HCT116 (cell line): ENCODE measurements at regions not wholly inside any gene's neighbourhood (a gene's known extent, or its start where the extent isn't known, plus 50 kb on each side); places are given as distances from the start of the nearest gene placed in this dataset.

Experiments used
- ATAC-seq: fragments of 200-7000 bp; cut with Tn5 transposase; 2 replicates; pipeline ENCODE4 v1.9.1; 2020; ENCODE audit warnings: mild to moderate bottlenecking, moderate library complexity
- BruUV-seq: library from RNA; stranded (reverse); fragments of 400-500 nt; replicated peaks from 2 replicates; lab custom pipeline; 2021; lab: Mats Ljungman, UMichigan
- CTCF ChIA-PET: fragments of 300-600 bp; sonication (Branson Sonifier 250); formaldehyde crosslinking; loops from one replicate; lab custom pipeline; 2021; ENCODE audit warnings: antibody characterized with exemption; lab: Charles Lee
- POLR2A ChIA-PET: fragments of 300-600, 350-600 bp; sonication (Branson Sonifier 250); formaldehyde crosslinking; loops from one replicate; lab custom pipeline; 2021; ENCODE audit warnings: antibody characterized with exemption; lab: Charles Lee
- RAD21 ChIA-PET, 2 experiments: fragments of 300-600 bp; sonication (Branson Sonifier 250); formaldehyde crosslinking; loops; one replicate each; lab custom pipeline; 2023; ENCODE audit warnings: low total read pairs in 2 of 2; ENCODE audit not compliant: uncharacterized antibody in 2 of 2, unreplicated experiment in 2 of 2, low non-redundant PET in 1 of 2; lab: Charles Lee
- DNase-seq: peaks from one replicate; pipeline ENCODE4 v3.0.0-alpha.2; 2010; ENCODE audit warnings: low read depth, low spot score
- H2AFZ ChIP-seq: fragments of 200-600 bp; shearing (Covaris generic), sonication (generic); 2 replicates; pipeline ENCODE4 v1.6.1; 2017; ENCODE audit warnings: low read depth, mixed run types, mixed read lengths, antibody characterized with exemption, low read length; ENCODE audit not compliant: poor library complexity, severe bottlenecking
- H3K27ac ChIP-seq: 2 replicates; pipeline ENCODE4 v1.5.1; 2012; ENCODE audit warnings: low read depth, low read length
- H3K27me3 ChIP-seq: fragments of 200-600 bp; sonication (generic); 2 replicates; pipeline ENCODE4 v1.6.1; 2016; ENCODE audit warnings: mixed run types, low read length, mixed read lengths; ENCODE audit not compliant: insufficient read depth
- H3K36me3 ChIP-seq, 2 experiments: fragments of 200-500 bp in 1 of 2; fragments of 200-600 bp in 1 of 2; sonication (Bioruptor generic) in 1 of 2; sonication (generic) in 1 of 2; 2 replicates each; pipeline versions ENCODE4 v1.5.1 to v1.6.1; 2014 to 2016; ENCODE audit warnings: low read length in 2 of 2, inconsistent platforms in 1 of 2, mixed read lengths in 1 of 2, mixed run types in 1 of 2; ENCODE audit not compliant: insufficient read depth in 2 of 2, control insufficient read depth in 1 of 2
- H3K4me1 ChIP-seq, 2 experiments: fragments of 200-600 bp in 1 of 2; sonication (generic) in 1 of 2; 2 replicates each; pipeline versions ENCODE4 v1.5.1 to v1.6.1; 2012 to 2017; ENCODE audit warnings: low read length in 2 of 2, inconsistent platforms in 1 of 2, mild to moderate bottlenecking in 1 of 2, mixed read lengths in 1 of 2, mixed run types in 1 of 2, moderate library complexity in 1 of 2; ENCODE audit not compliant: insufficient read depth in 2 of 2, control insufficient read depth in 1 of 2
- H3K4me2 ChIP-seq: fragments of 200-600 bp; sonication (generic); 2 replicates; pipeline ENCODE4 v1.6.1; 2017; ENCODE audit warnings: mixed run types, low read length, mixed read lengths
- H3K4me3 ChIP-seq, 2 experiments: fragments of 200-600 bp in 1 of 2; sonication (generic) in 1 of 2; replicated peaks in 1 of 2; 2 replicates each; pipeline ENCODE4 v1.5.1; 2011 to 2016; ENCODE audit warnings: low read length in 2 of 2, control low read depth in 1 of 2, low read depth in 1 of 2, mild to moderate bottlenecking in 1 of 2, mixed read lengths in 1 of 2, mixed run types in 1 of 2
- H3K79me2 ChIP-seq: fragments of 200-600 bp; sonication (generic); 2 replicates; pipeline ENCODE4 v1.6.1; 2017; ENCODE audit warnings: mild to moderate bottlenecking, mixed run types, low read length, moderate library complexity, mixed read lengths; ENCODE audit not compliant: insufficient read depth
- H3K9ac ChIP-seq: fragments of 200-600 bp; sonication (generic); 2 replicates; pipeline ENCODE4 v1.6.1; 2016; ENCODE audit warnings: low read length, mixed read lengths
- H3K9me2 ChIP-seq: fragments of 200-600 bp; sonication (generic), shearing (Covaris generic); 2 replicates; pipeline ENCODE4 v1.6.1; 2017; ENCODE audit warnings: mixed run types, mild to moderate bottlenecking, moderate library complexity; ENCODE audit not compliant: insufficient read depth
- H3K9me3 ChIP-seq, 2 experiments: fragments of 200-500 bp in 1 of 2; fragments of 200-600 bp in 1 of 2; sonication (Bioruptor generic) in 1 of 2; sonication (generic) in 1 of 2; 2 replicates each; pipeline ENCODE4 v1.6.1; 2014 to 2017; ENCODE audit warnings: low read length in 2 of 2, mixed read lengths in 2 of 2, inconsistent platforms in 1 of 2, low read depth in 1 of 2, mild to moderate bottlenecking in 1 of 2, mixed run types in 1 of 2, moderate library complexity in 1 of 2; ENCODE audit not compliant: control insufficient read depth in 1 of 2, insufficient read depth in 1 of 2
- H4K20me1 ChIP-seq: fragments of 200-600 bp; sonication (generic), shearing (Covaris generic); 2 replicates; pipeline ENCODE4 v1.6.1; 2017; ENCODE audit warnings: mixed run types, mild to moderate bottlenecking, moderate library complexity; ENCODE audit not compliant: insufficient read depth
- EGR1 ChIP-seq: IDR thresholded peaks from 2 replicates; pipeline ENCODE4 v1.6.1; 2012; ENCODE audit warnings: low read depth
- ELF1 ChIP-seq: IDR thresholded peaks from 2 replicates; pipeline ENCODE4 v1.6.1; 2012; ENCODE audit warnings: low read depth, borderline replicate concordance
- EZH2phosphoT487 ChIP-seq: fragments of 200-600 bp; IDR thresholded peaks from 2 replicates; pipeline ENCODE4 v1.6.1; 2018; ENCODE audit warnings: antibody characterized with exemption, borderline replicate concordance
- FOSL1 ChIP-seq: IDR thresholded peaks from 2 replicates; pipeline ENCODE4 v1.6.1; 2012; ENCODE audit warnings: low read depth
- POLR2A ChIP-seq: IDR thresholded peaks from 2 replicates; pipeline ENCODE4 v1.7.0; 2011; ENCODE audit warnings: borderline replicate concordance; ENCODE audit not compliant: insufficient read depth, insufficient read length; ENCODE audit errors: extremely low read depth
- POLR2AphosphoS5 ChIP-seq: IDR thresholded peaks from 2 replicates; pipeline ENCODE4 v1.6.1; 2011; ENCODE audit warnings: mild to moderate bottlenecking, low read depth, low read length, moderate library complexity
- SP1 ChIP-seq: IDR thresholded peaks from 2 replicates; pipeline ENCODE4 v1.6.1; 2012; ENCODE audit warnings: low read depth
- SRF ChIP-seq: IDR thresholded peaks from 2 replicates; pipeline ENCODE4 v1.6.1; 2012; ENCODE audit warnings: low read depth
- TCF7L2 ChIP-seq: IDR thresholded peaks from 2 replicates; pipeline ENCODE4 v1.7.0; 2011; ENCODE audit warnings: borderline replicate concordance, inconsistent platforms; ENCODE audit not compliant: insufficient read depth, insufficient read length; ENCODE audit errors: extremely low read depth
- YY1 ChIP-seq: IDR thresholded peaks from 2 replicates; pipeline ENCODE4 v1.6.1; 2011; ENCODE audit warnings: low read length, low read depth, moderate library complexity, mild to moderate bottlenecking; ENCODE audit not compliant: insufficient replicate concordance; ENCODE audit errors: extremely low read depth
- ZFX ChIP-seq: fragments of 450-650 bp; IDR thresholded peaks from 2 replicates; pipeline ENCODE4 v1.6.1; 2017
- ZNF274 ChIP-seq: fragments of 200-500 bp; sonication (Bioruptor generic); IDR thresholded peaks from 2 replicates; pipeline ENCODE4 v1.6.1; 2014; ENCODE audit warnings: mild to moderate bottlenecking, low read depth, low read length, inconsistent platforms
- intact Hi-C: fragments of 100-400 bp; cut with micrococcal nuclease; formaldehyde crosslinking; loops from 2 replicates; pipeline ENCODE4 v1.10.0; 2022
- TF ChIP-seq, protein P1 (sequence below): IDR thresholded peaks from 2 replicates; pipeline ENCODE4 v1.6.1; 2012; ENCODE audit warnings: low read depth
- TF ChIP-seq, protein P2 (sequence below): IDR thresholded peaks from 2 replicates; pipeline ENCODE4 v1.6.1; 2012
- TF ChIP-seq, protein P3 (sequence below): IDR thresholded peaks from 2 replicates; pipeline ENCODE4 v1.6.1; 2011; ENCODE audit warnings: mild to moderate bottlenecking, low read length, moderate library complexity; ENCODE audit not compliant: insufficient replicate concordance; ENCODE audit errors: extremely low read depth

DNA sequence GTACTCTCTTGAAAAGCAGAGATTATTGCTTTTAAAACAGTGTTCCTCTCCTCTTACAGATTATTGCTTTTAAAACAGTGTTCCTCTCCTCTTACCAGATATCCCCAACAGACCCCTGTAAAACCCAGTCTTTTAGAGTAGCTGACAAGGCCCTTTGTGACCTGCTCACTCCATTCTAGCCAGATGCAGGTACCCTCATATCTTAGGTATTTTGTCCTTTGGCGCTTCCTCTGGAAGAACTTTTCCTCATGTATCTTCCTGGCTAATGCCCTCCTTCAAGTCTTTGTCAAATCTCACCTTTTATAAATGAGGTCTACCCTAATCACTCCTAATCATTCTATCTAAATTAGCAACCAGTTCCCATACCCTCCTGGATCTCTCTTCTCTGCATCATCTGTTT, 536.0 kb downstream of the BTBD3 start:
- Histone ChIP-seq H2AFZ (no peak overlapping the region), H3K4me3 (no peak overlapping the region), H3K4me1 (no peaks in the 10 kb centered on the region), H3K27me3 (no peaks in the 10 kb centered on the region), H3K9me3 (peaks cover 16 to 17% of the 10 kb centered on the region in 2 experiments; a peak in 3 of 4 replicates), H3K9ac (no peak overlapping the region), H3K36me3 (no peaks in the 10 kb centered on the region), H3K4me2 (no peak overlapping the region), H3K79me2 (no peaks in the 10 kb centered on the region), H3K9me2 (no peaks in the 10 kb centered on the region), H3K27ac (no peak overlapping the region), H4K20me1 (no peaks in the 10 kb centered on the region)
- POLR2A ChIA-PET, result no interaction called here
- DNase-seq (no peak), ATAC-seq (no peak)
- intact Hi-C loops, result no loop called here
- no peak for TF ChIP-seq SRF
- TF ChIP-seq, protein P1, sequence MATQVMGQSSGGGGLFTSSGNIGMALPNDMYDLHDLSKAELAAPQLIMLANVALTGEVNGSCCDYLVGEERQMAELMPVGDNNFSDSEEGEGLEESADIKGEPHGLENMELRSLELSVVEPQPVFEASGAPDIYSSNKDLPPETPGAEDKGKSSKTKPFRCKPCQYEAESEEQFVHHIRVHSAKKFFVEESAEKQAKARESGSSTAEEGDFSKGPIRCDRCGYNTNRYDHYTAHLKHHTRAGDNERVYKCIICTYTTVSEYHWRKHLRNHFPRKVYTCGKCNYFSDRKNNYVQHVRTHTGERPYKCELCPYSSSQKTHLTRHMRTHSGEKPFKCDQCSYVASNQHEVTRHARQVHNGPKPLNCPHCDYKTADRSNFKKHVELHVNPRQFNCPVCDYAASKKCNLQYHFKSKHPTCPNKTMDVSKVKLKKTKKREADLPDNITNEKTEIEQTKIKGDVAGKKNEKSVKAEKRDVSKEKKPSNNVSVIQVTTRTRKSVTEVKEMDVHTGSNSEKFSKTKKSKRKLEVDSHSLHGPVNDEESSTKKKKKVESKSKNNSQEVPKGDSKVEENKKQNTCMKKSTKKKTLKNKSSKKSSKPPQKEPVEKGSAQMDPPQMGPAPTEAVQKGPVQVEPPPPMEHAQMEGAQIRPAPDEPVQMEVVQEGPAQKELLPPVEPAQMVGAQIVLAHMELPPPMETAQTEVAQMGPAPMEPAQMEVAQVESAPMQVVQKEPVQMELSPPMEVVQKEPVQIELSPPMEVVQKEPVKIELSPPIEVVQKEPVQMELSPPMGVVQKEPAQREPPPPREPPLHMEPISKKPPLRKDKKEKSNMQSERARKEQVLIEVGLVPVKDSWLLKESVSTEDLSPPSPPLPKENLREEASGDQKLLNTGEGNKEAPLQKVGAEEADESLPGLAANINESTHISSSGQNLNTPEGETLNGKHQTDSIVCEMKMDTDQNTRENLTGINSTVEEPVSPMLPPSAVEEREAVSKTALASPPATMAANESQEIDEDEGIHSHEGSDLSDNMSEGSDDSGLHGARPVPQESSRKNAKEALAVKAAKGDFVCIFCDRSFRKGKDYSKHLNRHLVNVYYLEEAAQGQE, result no peak
- TF ChIP-seq, protein P2, sequence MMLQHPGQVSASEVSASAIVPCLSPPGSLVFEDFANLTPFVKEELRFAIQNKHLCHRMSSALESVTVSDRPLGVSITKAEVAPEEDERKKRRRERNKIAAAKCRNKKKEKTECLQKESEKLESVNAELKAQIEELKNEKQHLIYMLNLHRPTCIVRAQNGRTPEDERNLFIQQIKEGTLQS, result no peak
- TF ChIP-seq ZNF274, result no peak
- TF ChIP-seq, protein P3, sequence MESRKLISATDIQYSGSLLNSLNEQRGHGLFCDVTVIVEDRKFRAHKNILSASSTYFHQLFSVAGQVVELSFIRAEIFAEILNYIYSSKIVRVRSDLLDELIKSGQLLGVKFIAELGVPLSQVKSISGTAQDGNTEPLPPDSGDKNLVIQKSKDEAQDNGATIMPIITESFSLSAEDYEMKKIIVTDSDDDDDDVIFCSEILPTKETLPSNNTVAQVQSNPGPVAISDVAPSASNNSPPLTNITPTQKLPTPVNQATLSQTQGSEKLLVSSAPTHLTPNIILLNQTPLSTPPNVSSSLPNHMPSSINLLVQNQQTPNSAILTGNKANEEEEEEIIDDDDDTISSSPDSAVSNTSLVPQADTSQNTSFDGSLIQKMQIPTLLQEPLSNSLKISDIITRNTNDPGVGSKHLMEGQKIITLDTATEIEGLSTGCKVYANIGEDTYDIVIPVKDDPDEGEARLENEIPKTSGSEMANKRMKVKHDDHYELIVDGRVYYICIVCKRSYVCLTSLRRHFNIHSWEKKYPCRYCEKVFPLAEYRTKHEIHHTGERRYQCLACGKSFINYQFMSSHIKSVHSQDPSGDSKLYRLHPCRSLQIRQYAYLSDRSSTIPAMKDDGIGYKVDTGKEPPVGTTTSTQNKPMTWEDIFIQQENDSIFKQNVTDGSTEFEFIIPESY, result no peak
- TF ChIP-seq FOSL1, result no peak
- TF ChIP-seq YY1, result no peak
- TF ChIP-seq TCF7L2, result no peak
- TF ChIP-seq EGR1, result no peak
- TF ChIP-seq EZH2phosphoT487, result no peak
- TF ChIP-seq POLR2A, result no peak
- no peak for TF ChIP-seq ZFX
- TF ChIP-seq SP1, result no peak
- TF ChIP-seq ELF1, result no peak
- TF ChIP-seq POLR2AphosphoS5, result no peak
- RAD21 ChIA-PET, result no interaction called here
- CTCF ChIA-PET, result no interaction called here
- BruUV-seq, result no TSS peak
